Transverse colon (tissue), 4 donors: ENCODE measurements at regions not wholly inside any gene's neighbourhood (a gene's known extent, or its start where the extent isn't known, plus 50 kb on each side); places are given as distances from the start of the nearest gene placed in this dataset.

ENCODE experiments used
- EP300 ChIP-seq: sonication (generic); formaldehyde crosslinking; IDR thresholded peaks from one replicate; pipeline ENCODE4 v1.6.1; 2017; ENCODE audit warnings: antibody characterized with exemption, low read depth
- POLR2AphosphoS5 ChIP-seq, 3 donors: sonication (generic); formaldehyde crosslinking; IDR thresholded peaks; one replicate each; pipeline ENCODE4 v1.6.1; 2016; ENCODE audit warnings: antibody characterized with exemption in 3 of 3
- TF ChIP-seq, protein P1 (sequence below), 5 experiments: fragments of 200-600 bp in 3 of 5; fragments of 450-650 bp in 2 of 5; sonication (generic) in 3 of 5; IDR thresholded peaks; 1 replicate in 2 of 5; 2 replicates in 3 of 5; pipeline ENCODE4 v1.5.1; 2016 to 2017; ENCODE audit warnings: antibody characterized with exemption in 5 of 5, inconsistent platforms in 3 of 5, mild to moderate bottlenecking in 2 of 5, moderate library complexity in 1 of 5

DNA sequence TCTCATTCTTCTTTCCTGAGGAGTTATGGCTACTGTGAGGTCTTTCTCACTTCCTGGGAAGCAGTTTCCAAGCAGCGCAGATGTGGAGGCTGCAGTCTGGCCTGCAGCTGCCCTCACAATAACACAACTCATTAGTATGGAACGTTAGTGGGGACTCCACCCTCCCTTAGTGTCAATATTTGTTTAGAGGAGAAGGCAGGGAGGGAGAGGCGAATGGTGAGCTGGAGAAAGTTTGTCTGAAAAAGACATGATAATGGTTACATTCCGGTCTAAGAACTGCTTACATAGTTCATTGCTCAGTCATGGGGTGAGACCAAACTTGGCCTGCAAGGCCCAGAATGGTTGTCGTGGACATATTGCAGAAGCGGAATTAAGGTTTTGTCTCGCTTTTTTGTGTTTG lies 170.2 kb downstream of the HS3ST3B1 start:
- TF ChIP-seq, protein P1, sequence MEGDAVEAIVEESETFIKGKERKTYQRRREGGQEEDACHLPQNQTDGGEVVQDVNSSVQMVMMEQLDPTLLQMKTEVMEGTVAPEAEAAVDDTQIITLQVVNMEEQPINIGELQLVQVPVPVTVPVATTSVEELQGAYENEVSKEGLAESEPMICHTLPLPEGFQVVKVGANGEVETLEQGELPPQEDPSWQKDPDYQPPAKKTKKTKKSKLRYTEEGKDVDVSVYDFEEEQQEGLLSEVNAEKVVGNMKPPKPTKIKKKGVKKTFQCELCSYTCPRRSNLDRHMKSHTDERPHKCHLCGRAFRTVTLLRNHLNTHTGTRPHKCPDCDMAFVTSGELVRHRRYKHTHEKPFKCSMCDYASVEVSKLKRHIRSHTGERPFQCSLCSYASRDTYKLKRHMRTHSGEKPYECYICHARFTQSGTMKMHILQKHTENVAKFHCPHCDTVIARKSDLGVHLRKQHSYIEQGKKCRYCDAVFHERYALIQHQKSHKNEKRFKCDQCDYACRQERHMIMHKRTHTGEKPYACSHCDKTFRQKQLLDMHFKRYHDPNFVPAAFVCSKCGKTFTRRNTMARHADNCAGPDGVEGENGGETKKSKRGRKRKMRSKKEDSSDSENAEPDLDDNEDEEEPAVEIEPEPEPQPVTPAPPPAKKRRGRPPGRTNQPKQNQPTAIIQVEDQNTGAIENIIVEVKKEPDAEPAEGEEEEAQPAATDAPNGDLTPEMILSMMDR (IDR thresholded peaks at IDR 0.05): no peak
- TF ChIP-seq EP300 (no peak), POLR2AphosphoS5 (IDR thresholded peaks at IDR 0.05) (no peak)
